ENCODE measurements at regions not wholly inside any gene's neighbourhood (a gene's known extent, or its start where the extent isn't known, plus 50 kb on each side); places are given as distances from the start of the nearest gene placed in this dataset.

DNA sequence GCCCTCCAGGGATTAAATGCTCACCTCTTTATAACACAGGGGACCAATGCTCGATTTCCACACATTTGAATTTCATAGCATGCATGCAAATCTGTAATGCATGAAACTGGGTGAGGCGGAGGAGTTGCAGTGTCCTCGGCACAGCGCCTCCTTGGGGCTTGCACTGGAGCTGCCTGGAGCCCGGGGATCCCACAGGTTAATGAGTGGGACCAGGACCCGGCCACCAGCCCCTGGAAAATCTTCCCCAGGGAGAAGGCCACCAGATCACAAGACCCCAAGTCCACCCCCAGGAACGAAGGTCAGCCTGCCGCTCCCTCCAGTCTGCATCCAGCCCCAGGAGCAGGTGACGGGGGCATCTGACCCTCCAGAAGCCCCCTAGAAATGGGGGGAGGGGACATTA, 119.1 kb downstream of the MN1 start:
- Histone ChIP-seq H3K4me1 (ENCODE audit: insufficient read depth, low read length, poor library complexity, severe bottlenecking) (peaks cover 6% of the 10 kb centered on the region), H3K27me3 (replicated peaks; ENCODE audit: insufficient read depth, low read depth, low read length, poor library complexity) (no peaks in the 10 kb centered on the region), H3K27ac (ENCODE audit: low read depth, low read length, poor library complexity, severe bottlenecking) (no peak overlapping the region), H3K4me3 (ENCODE audit: low read depth, low read length, poor library complexity, severe bottlenecking) (no peak overlapping the region), H3K9me3 (ENCODE audit: low read depth, low read length, poor library complexity, severe bottlenecking) (no peaks in the 10 kb centered on the region), H3K36me3 (ENCODE audit: insufficient read depth, low read length, poor library complexity, severe bottlenecking) (no peaks in the 10 kb centered on the region)
- DNase-seq (ENCODE audit: low spot score): peak; percentile 21
- POLR2A ChIA-PET (ENCODE audit: low non-redundant PET): no interaction called here
- TF ChIP-seq EZH2 (IDR thresholded peaks at IDR 0.05; ENCODE audit: borderline replicate concordance, low read depth, low read length, poor library complexity, severe bottlenecking): no peak
- peak; percentile 58 for TF ChIP-seq CTCF (conservative IDR thresholded peaks at IDR 0.05; ENCODE audit: low read depth, low read length)
- BruUV-seq (replicated peaks): no TSS peak
- CTCF ChIA-PET: no interaction called here
- intact Hi-C loops (cut with micrococcal nuclease; ENCODE audit: unreplicated experiment): no loop called here

- H3K27ac ChIP-seq (ENCODE audit: low read depth, low read length, poor library complexity, severe bottlenecking): no peak overlapping the region
- H3K27me3 ChIP-seq (replicated peaks; ENCODE audit: insufficient read depth, low read depth, low read length, poor library complexity): no peaks in the 10 kb centered on the region
- BruUV-seq (replicated peaks): no TSS peak
- DNase-seq (ENCODE audit: low spot score): no peak
- no peaks in the 10 kb centered on the region for H3K4me1 ChIP-seq (ENCODE audit: insufficient read depth, low read length, poor library complexity, severe bottlenecking)
- no peaks in the 10 kb centered on the region for H3K9me3 ChIP-seq (ENCODE audit: low read depth, low read length, poor library complexity, severe bottlenecking)
- TF ChIP-seq EZH2 (IDR thresholded peaks at IDR 0.05; ENCODE audit: borderline replicate concordance, low read depth, low read length, poor library complexity, severe bottlenecking) (no peak), CTCF (conservative IDR thresholded peaks at IDR 0.05; ENCODE audit: low read depth, low read length) (no peak)
- POLR2A ChIA-PET (ENCODE audit: low non-redundant PET): no interaction called here
- no peaks in the 10 kb centered on the region for H3K36me3 ChIP-seq (ENCODE audit: insufficient read depth, low read length, poor library complexity, severe bottlenecking)
- no peak overlapping the region for H3K4me3 ChIP-seq (ENCODE audit: low read depth, low read length, poor library complexity, severe bottlenecking)
- CTCF ChIA-PET: no interaction called here
- intact Hi-C loops (cut with micrococcal nuclease; ENCODE audit: unreplicated experiment): no loop called here
These were observed 116.7 kb downstream of the MN1 start for GRCh38 chr22:27684901-27685300.

- H3K9me3 ChIP-seq (ENCODE audit: low read depth, low read length, poor library complexity, severe bottlenecking): no peaks in the 10 kb centered on the region
- intact Hi-C loops (cut with micrococcal nuclease; ENCODE audit: unreplicated experiment): no loop called here
- DNase-seq (ENCODE audit: low spot score): no peak
- CTCF ChIA-PET: no interaction called here
- no peak overlapping the region for H3K4me3 ChIP-seq (ENCODE audit: low read depth, low read length, poor library complexity, severe bottlenecking)
- TF ChIP-seq CTCF (conservative IDR thresholded peaks at IDR 0.05; ENCODE audit: low read depth, low read length) (no peak), EZH2 (IDR thresholded peaks at IDR 0.05; ENCODE audit: borderline replicate concordance, low read depth, low read length, poor library complexity, severe bottlenecking) (no peak)
- POLR2A ChIA-PET (ENCODE audit: low non-redundant PET): no interaction called here
- no TSS peak for BruUV-seq (replicated peaks)
- H3K4me1 ChIP-seq (ENCODE audit: insufficient read depth, low read length, poor library complexity, severe bottlenecking): no peaks in the 10 kb centered on the region
- no peak overlapping the region for H3K27ac ChIP-seq (ENCODE audit: low read depth, low read length, poor library complexity, severe bottlenecking)
- no peaks in the 10 kb centered on the region for H3K36me3 ChIP-seq (ENCODE audit: insufficient read depth, low read length, poor library complexity, severe bottlenecking)
- no peaks in the 10 kb centered on the region for H3K27me3 ChIP-seq (replicated peaks; ENCODE audit: insufficient read depth, low read depth, low read length, poor library complexity)
These were observed 116.0 kb downstream of the MN1 start for GRCh38 chr22:27685515-27685914.

Data from A673 (cell line).